G401.6 (cell line): ENCODE measurements at regions not wholly inside any gene's neighbourhood (a gene's known extent, or its start where the extent isn't known, plus 50 kb on each side); places are given as distances from the start of the nearest gene placed in this dataset.

Source experiments
- FAIRE-seq: peaks from 2 replicates; lab custom pipeline; 2012; peaks lifted over from hg19 to GRCh38; lab: Jason Lieb, UNC

DNA sequence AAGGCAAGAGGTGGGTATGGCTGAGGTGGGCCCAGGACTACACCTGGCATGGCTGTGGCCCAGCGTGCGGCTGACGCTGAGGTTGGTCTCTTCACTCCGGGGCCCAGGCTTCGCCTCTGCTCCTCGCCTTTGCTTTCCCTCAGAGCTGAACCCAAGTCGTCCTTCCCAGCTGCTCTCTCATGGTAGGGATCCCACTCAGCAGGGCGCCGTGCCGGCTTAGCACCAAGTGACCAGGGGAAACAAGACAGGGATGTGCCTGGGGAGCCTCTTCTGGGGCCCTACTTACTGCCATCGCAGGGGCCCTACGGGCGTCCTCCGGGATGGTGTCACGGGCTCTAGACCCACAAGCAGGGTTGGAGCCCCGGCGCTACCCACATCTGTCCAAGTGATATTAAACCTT lies 138.1 kb upstream of the ALKAL2 start:
- no peak for FAIRE-seq

- FAIRE-seq = no peak
These were observed 137.4 kb upstream of the ALKAL2 start for GRCh38 chr2:425243-425642.

GRCh38 chr2:424306-425171 lies 136.6 kb upstream of the ALKAL2 start:
- FAIRE-seq = no peak

GRCh38 chr2:423479-423878 lies 135.6 kb upstream of the ALKAL2 start:
- no peak for FAIRE-seq

DNA sequence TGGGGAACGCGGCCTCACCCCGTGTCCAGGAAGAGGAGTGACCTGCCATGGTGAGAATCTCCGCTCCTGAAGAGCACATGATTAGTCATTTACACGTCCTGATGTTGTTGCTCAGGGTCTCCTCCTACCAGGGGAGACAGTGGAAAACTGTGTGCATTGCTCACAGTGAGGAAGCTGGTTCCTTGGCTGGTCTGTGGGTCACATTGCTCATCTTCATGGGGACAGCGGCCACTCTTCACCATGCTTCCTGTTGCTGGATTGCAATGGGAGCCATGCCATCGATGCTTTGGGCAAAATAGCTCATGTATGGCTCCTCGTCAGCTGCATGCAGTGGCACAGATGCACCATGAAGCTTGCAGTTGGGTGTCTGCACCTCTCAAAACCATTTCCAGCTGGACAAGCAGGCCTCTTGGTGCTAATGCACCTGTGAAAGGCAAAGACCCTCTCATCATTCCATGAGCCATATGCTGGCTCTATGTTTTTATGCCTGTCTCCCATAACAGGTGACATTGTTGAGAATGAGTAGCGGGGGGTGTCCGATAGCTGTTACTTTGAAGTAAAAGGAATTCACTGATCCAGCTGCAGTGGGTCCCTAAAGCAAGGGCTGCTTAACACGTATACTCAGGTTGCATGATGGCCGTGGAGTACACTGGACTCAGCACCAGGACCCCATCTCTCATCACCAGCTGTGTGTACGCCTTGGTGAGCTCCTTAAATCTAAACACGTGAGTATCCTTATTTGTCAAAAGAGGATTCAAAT lies 135.0 kb upstream of the ALKAL2 start:
- FAIRE-seq = no peak

GRCh38 chr2:421406-421805 lies 133.5 kb upstream of the ALKAL2 start:
- FAIRE-seq = no peak

DNA sequence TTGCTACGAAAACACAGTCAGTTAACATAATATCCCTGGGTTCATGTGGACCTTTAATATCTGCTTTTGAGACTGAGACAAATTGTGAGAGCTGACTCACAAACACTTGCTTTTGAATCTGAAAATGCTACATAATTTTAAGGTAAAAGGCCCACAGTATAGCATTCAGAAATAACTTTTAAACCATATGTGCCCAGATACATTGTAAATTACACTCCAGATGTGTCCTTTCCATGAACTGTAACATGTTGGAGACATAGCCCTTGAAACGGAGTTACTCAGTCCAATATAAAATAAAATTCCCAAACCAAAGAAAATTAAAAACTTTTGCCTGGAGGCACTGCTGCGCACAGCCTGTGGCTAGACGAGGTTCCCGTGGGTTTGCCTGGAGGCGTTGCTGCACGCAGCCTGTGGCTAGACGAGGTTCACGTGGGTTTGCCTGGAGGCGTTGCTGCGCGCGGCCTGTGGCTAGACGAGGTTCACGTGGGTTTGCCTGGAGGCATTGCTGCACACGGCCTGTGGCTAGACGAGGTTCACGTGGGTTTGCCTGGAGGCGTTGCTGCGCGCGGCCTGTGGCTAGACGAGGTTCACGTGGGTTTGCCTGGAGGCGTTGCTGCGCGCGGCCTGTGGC lies 131.9 kb upstream of the ALKAL2 start:
- no peak for FAIRE-seq

- no peak for FAIRE-seq
These were observed 129.8 kb upstream of the ALKAL2 start for GRCh38 chr2:417662-418061.

DNA sequence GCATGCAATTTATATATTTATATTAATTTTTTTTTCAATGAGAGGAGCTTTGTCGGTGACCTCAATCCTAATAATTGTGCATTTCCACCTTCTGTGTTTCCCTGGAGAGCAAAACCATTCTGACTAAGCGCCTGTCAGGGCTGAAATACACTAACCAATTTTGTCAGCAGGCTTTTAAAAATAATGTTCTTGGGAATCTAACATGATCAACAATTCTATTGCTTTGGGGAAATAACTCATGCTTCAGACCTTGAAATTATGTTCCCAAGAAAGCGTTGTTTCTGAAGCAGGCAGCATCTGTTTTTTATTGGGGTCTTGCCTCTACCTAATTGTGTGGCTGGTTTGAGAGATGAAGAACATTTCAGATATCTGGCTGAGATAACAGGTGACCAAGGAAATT lies 129.1 kb upstream of the ALKAL2 start:
- FAIRE-seq = no peak

DNA sequence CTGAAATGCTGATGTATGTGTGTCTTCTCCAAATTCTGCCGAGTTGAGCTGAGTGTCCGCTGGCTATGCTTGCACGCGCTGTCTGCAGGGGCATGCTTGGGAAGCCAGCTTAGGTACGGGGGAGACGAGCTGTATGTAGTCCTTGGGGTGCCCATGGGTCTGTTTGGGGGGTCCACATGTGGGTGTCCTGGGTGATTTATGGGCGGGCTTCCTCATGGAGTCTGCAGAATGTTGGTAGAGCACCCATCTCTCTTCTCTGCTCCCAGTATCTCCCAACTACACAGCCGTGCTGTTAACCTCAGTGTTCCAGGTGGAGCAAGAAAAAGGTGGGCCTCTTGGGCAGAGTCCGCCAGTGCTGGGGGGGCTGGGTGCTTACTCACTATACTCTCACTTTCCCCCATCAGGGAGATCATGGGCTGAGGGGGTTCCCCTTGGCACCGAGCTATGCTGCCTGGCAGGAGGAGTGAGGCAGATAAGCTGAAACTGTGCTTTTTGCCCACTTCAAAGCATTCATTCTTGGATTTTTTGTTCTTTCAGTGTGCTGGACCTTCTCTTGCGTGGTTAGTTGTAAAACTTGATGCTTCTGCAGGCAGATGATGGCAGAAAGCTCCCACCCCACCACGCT lies 128.2 kb upstream of the ALKAL2 start:
- FAIRE-seq = no peak

- FAIRE-seq = no peak
These were observed 121.6 kb upstream of the ALKAL2 start for GRCh38 chr2:409523-409922.

DNA sequence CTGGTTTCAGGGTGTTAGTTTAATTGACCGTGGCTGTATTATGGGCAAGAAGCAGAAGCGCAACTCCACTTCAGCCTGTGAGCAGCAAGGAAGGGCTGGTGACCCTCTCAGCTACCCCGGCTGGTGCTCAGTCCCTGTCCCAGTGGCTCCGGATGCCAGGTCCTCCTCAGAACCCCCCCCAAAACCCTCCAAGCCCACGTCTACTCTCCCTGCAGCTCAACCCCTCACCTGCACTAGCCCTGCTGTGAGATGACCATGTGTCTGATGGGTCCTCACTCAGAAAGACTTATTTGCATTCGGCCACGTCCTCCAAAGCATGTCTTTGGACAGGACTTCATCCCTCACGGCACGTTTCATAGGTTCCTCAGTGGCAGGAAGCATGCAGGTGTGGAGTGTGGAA lies 119.7 kb upstream of the ALKAL2 start:
- FAIRE-seq = no peak

DNA sequence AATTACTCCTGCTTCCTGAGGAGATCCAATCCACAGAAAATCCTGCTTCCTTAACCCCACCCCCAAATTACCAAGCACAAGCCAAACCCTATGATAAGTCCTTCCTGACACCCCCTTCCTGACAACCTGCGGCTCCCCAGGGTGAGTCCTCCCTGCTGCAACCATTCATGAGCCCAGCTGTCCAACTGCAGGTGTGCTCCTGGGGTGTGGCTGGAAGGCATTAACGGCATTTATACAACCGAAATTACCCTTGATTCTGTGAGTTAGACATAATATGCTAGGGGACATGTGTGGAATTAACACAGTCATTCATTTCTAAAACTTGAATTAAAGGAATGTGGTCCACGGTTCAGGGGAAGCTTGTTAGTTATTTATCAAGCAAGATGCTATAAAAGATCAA lies 119.0 kb upstream of the ALKAL2 start:
- FAIRE-seq = no peak

- FAIRE-seq = no peak
These were observed 118.3 kb upstream of the ALKAL2 start for GRCh38 chr2:406231-406630.

GRCh38 chr2:404581-404980 lies 116.7 kb upstream of the ALKAL2 start:
- no peak for FAIRE-seq

DNA sequence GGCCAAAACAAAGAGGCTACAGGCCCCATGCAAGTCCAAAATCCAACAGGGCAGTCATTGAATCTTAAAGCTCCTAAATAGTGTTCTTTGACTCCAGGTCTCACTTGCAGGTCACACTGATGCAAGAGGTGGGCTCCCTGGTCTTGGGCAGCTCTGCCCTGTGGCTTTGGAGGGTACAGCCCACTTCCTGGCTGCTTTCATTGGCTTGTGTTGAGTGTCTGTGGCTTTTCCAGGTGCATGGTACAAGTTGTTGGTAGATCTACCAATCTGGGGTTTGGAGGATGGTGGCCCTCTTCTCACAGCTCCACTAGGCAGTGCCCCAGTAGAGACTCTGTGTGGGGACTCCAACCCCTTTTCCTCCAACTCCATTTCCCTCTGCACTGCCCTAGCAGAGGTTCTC lies 115.8 kb upstream of the ALKAL2 start:
- FAIRE-seq = no peak

DNA sequence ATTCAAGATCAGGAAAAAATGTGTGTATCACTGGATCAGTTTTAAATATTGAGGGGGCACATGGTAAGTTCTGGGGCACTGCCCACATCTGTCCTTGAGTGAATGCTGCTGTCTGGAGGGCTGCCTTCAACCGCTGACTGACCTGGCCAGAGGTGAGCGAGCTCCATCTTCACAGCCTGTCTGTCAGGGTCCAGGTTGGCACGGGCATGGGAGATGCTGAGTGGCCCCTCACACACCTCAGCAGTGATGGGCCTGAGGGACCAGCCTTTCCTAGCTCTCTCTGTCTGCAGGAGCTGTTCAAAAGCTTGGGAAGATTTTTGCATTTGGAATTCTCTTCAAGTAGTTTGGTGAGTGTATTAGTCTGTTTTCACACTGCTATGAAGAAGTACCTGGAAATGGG lies 114.8 kb upstream of the ALKAL2 start:
- no peak for FAIRE-seq

DNA sequence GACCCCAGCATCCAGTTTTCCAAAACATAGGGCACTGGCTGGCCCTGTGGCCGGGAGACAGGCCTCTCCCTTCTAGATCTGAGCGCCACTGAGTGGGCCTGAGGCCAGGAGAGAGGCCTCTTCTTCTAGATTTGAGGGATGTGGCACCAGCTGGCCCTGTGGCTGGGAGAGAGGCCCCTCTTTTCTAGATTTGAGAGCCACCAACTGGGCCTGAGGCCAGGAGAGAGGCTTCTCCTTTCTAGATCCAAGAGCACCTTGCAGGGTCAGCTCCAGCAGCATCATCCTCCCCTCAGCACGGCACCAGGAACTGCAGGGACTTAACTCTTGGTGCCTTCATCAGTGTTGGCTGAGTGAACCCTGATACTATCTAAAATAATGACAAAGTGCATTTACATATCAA lies 114.3 kb upstream of the ALKAL2 start:
- no peak for FAIRE-seq

GRCh38 chr2:401019-401679 lies 113.3 kb upstream of the ALKAL2 start:
- no peak for FAIRE-seq

- no peak for FAIRE-seq
These were observed 110.0 kb upstream of the ALKAL2 start for GRCh38 chr2:397926-398325.

- FAIRE-seq = no peak
These were observed 109.6 kb upstream of the ALKAL2 start for GRCh38 chr2:397521-397920.

DNA sequence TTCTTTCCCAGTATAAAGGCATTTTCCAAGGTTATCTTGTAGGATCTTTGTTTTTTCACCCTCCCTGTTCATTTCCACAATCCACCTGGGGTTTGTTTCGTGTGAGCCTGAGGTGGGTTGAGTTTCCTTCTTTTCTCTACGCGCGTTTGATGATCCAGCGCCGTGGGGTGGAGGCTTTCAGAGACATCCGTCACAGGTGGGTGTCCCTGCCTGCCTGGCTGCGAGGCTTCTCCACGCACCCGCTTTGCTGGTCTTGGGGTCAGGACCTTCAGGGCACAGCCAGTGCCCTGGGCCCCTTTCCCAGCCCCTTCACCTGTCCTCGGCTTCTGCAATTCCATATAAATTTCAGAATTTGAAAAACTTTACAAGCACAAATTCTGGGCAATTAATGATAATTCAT lies 109.0 kb upstream of the ALKAL2 start:
- FAIRE-seq = no peak
